ENCODE measurements at regions not wholly inside any gene's neighbourhood (a gene's known extent, or its start where the extent isn't known, plus 50 kb on each side); places are given as distances from the start of the nearest gene placed in this dataset.

GRCh38 chr14:71638523-71639196 is 293.6 kb upstream of the RGS6 start:
- H2AFZ ChIP-seq (ENCODE audit: low read length), result no peak overlapping the region
- no peak overlapping the region for H3K4ac ChIP-seq (ENCODE audit: low read depth, low read length)
- no peaks in the 10 kb centered on the region for H3K4me1 Mint-ChIP-seq
- H4K91ac ChIP-seq (ENCODE audit: insufficient read length, low read depth, low read length), result no peak overlapping the region
- no peak overlapping the region for H4K8ac ChIP-seq (replicated peaks; ENCODE audit: insufficient read length, low read depth, low read length)
- H3K36me3 Mint-ChIP-seq (ENCODE audit: insufficient read depth in 1 of 3, low read depth in 3 of 3), result peaks cover 23 to 47% (median 33%) of the 10 kb centered on the region in 3 experiments
- no peak overlapping the region for H3K23ac ChIP-seq (ENCODE audit: insufficient read length, low read depth, low read length)
- H3K9me3 Mint-ChIP-seq, result peaks cover 15 to 26% of the 10 kb centered on the region in 2 experiments
- no peak for TF ChIP-seq CTCF (conservative IDR thresholded peaks at IDR 0.05)
- H3K23me2 ChIP-seq (ENCODE audit: insufficient read length, low read depth, low read length, poor library complexity, severe bottlenecking), result no peaks in the 10 kb centered on the region
- no peak overlapping the region for H3K27ac Mint-ChIP-seq
- no peak overlapping the region for H4K5ac ChIP-seq (ENCODE audit: insufficient read length, low read depth, low read length)
- H2BK20ac ChIP-seq (ENCODE audit: low read depth, low read length, poor library complexity, severe bottlenecking), result no peak overlapping the region
- no peak overlapping the region for H3T11ph ChIP-seq (ENCODE audit: low read length)
- no peaks in the 10 kb centered on the region for H3K79me2 ChIP-seq (ENCODE audit: insufficient read depth, low read length)
- H2BK120ac ChIP-seq (ENCODE audit: low read depth, low read length, poor library complexity, severe bottlenecking), result no peak overlapping the region
- no peak overlapping the region for H3K4me3 Mint-ChIP-seq
- H3K4me2 ChIP-seq (ENCODE audit: insufficient read depth, insufficient read length, low read length), result no peak overlapping the region
- H2BK15ac ChIP-seq (ENCODE audit: low read depth, low read length), result no peak overlapping the region
- no peaks in the 10 kb centered on the region for H4K20me1 ChIP-seq (ENCODE audit: control insufficient read depth, insufficient read depth, insufficient read length)
- H2BK5ac ChIP-seq (ENCODE audit: insufficient read length, low read length), result no peak overlapping the region
- no peaks in the 10 kb centered on the region for H3K79me1 ChIP-seq (ENCODE audit: insufficient read depth, low read depth, low read length, poor library complexity, severe bottlenecking)
- H2AK5ac ChIP-seq (ENCODE audit: insufficient read length, low read length), result no peak overlapping the region
- H3K27ac ChIP-seq (ENCODE audit: insufficient read length, low read depth, low read length), result no peak overlapping the region
- H3K9ac ChIP-seq (ENCODE audit: extremely low read depth, insufficient read length, low read length), result no peak overlapping the region
- no peak overlapping the region for H3K56ac ChIP-seq (ENCODE audit: insufficient read length, low read depth, low read length)
- no peaks in the 10 kb centered on the region for H3K4me1 ChIP-seq (ENCODE audit: insufficient read depth, low read length)
- no peak overlapping the region for H2BK12ac ChIP-seq (ENCODE audit: insufficient read length, low read depth, low read length)
- H3K27me3 ChIP-seq (ENCODE audit: insufficient read depth, low read length), result no peaks in the 10 kb centered on the region
- no peak for DNase-seq
- no CpG with 5 or more reads among the region's 3 CpGs for WGBS (ENCODE audit: extremely low coverage, insufficient read length, low lambda C conversion rate)
- no peak overlapping the region for H3K18ac ChIP-seq (ENCODE audit: insufficient read length, low read depth, low read length)
- no peak overlapping the region for H3K14ac ChIP-seq (ENCODE audit: insufficient read depth, low read length)
- H3K27me3 Mint-ChIP-seq (ENCODE audit: low read depth), result no peaks in the 10 kb centered on the region
- no peaks in the 10 kb centered on the region for H3K9me3 ChIP-seq (ENCODE audit: control insufficient read depth, low read depth, low read length)
